SK-N-DZ (cell line): ENCODE measurements at regions not wholly inside any gene's neighbourhood (a gene's known extent, or its start where the extent isn't known, plus 50 kb on each side); places are given as distances from the start of the nearest gene placed in this dataset.
"Not testable (repeated sequence)": the region's sequence is repeated elsewhere in the genome, so short reads cannot be mapped to it uniquely, and the experiment has no call there.

ENCODE experiments used
- DNase-seq: peaks from one replicate; pipeline ENCODE4 v3.0.0-alpha.2; 2015; ENCODE audit warnings: low spot score

DNA sequence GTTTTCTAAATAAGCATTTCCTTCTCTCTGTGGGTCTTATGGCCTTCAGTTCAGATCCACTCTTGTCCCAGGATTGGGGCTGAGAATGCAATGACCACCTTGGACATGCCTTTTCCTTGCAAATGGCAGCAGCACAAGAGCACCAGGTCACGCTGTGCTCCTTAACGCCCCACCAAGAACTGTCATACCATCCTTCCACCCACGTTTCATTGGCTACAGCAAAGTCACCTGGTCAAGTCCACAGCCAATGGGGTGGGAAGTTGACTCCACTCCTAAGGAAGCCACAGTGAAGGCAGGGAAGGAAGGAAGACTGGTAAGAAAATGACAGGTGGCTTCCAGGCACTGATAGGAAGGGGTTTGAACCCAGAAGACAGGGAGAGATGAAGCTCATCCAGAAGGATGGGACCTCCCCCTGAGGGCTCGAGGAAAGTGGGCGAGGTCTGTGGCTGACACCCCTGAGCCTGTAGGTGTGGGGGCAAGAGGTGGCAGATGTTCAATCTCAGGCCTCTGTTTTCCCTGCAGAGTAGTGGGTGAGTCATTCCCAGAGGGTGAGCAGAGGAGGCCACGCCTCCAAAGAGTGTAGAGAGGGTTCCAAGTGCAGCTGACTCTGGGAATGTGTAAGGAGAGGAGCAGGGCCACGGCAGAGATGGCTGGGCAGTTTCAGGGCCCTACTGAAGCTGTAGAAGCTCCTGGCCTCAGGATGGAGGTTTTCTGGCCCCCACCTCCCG is 113.5 kb upstream of the VRK1 start:
- no peak for DNase-seq

DNA sequence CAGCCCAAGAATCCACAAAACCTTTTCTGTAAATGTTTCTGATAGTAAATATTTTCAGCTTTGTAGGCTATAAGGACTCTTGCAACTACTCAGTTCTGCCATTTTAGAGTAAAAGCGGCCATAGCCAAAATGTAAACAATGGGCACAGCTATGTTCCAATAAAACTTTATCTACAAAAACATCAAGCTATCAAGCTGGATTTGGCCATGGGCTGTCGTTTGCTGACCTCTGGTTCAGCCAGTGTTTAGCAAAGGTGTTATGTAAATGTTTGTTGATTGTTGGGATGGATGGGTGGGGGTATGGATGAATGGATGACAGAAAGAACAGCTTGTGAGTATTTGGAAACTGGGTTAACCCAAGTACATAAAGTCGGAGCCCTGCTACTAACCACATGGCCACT is 111.1 kb upstream of the VRK1 start:
- DNase-seq, result no peak

DNA sequence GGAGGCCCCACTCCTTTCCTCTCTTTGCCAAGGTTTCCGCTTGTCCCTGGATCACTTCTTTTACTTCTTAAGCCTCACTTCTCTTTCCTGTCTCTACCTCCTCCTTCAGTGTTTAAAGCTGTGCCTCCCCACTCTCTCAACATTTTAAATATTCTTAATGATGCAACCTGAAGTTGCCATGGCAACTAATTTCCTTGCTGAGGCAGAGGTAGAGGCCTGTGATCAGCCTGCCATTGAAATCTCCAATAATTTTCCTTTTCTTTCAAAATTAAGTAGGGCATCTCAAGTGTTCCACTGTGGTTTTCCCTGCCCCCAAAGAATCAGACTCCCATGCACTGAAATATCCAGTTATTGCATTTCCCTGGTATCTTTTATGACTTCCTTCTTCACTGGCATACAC is 108.6 kb upstream of the VRK1 start:
- no peak for DNase-seq

DNA sequence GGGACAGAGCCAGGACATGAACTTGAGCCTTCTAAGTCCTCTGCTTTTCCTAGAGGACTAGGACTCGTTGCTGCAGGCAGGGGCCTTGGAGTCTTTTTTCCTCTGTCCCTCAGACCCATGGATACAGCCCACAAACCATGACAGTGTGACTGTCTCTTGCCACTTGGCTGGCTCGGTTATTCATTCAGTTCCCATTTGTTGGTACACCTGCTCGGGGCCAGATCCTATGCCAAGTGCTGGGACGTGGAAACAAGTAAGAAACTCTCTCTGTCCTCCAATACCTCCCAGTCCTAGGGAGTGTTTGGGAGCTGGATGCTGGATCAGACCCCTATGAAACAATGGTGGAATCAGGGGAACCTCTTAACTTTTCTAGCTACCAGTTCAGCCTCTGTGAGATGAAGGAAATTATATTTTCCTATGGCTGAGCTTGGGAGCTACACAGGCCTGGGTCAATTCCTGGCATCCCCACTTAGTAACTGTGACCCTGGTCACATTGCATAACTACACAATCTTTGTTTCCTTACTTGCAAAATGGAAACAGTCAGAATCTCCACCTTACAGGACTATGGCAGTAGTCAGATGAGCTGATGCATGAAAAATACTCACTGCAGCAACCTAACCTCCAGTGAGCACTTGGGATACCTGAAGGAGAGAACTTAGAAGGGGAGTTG is 106.3 kb upstream of the VRK1 start:
- DNase-seq, result no peak

DNA sequence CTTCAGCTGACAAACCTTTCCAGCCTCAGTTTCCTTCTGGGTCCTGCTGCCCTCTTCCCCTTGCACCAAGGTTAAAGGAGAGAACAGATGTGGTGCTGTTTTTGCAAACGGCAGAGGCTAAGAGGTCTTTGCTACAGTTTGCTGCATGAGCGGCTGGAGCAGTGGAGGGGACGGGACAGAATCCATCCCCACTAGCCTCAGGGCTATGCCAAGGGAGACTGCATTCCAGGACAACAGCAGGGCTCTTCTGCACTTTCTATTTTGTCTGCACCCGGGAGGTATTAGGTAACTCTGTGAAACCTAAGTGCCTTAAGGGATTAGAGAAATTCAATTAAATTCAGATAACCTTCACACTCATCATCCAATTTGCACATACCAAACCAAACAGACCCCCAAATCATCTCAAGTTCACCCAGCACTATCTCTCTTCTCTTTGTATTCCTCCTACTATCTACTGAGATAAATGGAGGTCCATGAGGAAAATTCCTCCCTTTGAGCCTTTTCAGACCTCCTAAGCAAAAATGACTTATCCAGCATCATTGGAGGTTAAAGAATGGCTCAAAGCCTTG is 103.8 kb upstream of the VRK1 start:
- DNase-seq, result no peak

DNA sequence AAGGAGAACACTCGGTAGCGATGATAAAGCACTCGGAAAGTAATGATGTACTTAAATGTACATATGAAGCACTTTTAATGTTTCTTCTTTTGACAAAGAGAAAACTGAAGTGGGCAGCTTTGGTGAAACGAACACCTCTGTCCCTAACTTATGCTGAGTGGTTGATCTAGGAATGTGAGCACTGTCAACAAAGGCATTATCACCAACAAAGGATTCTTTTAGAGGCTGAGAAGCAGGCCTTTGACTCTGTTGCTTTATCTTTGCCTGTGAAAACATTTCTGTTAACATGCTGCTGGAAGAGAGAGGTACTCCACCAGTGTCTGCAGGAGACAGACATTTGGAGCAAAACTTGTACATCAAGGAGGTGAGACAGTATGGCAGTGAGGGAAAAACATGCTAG is 103.2 kb upstream of the VRK1 start:
- no peak for DNase-seq

DNA sequence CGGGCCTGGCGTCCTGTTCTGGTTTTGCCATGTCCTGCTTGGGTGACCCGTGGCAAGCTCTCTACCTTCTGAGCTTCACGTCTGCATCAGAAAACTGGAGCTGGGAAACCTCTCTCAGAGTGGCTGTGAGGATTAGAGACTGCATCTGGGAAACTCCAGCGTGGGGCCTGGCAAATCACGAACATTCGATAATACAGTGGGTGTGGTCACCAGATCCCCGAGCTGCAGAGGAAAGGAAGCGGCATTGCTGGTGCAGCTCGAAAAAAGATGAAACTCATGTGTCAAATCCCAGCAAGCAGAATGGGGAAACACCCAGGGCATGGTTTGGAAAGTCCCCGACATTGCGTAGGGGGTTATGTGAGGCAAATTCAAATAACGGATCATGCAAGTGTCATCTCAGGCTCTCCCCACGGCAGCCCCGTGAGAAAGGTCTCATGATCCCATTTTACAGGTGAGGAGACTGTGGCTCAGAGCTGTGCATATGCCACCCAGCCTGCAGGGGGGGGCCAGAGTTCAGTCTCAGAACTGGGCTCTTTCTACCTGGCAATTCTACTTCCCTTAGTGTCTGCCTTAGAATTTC is 98.1 kb upstream of the VRK1 start:
- no peak for DNase-seq

DNA sequence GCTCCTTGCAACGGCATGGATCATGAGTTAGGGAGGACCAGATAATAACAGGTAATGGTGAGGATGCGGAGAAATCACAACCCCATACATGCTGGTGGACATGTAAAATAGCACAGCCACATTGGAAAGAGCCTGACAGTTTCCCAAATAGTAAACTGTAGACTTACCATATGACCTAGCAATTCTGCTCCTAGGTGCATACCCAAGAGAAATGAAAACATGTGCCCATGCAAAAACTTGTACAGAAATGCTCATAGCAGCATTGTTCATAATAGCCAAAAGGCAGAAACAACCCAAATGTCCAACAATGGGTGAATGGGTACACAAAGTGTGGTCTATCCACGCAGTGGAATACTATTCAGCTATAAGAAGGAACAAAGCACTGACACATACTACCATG is 97.5 kb upstream of the VRK1 start:
- no peak for DNase-seq

DNA sequence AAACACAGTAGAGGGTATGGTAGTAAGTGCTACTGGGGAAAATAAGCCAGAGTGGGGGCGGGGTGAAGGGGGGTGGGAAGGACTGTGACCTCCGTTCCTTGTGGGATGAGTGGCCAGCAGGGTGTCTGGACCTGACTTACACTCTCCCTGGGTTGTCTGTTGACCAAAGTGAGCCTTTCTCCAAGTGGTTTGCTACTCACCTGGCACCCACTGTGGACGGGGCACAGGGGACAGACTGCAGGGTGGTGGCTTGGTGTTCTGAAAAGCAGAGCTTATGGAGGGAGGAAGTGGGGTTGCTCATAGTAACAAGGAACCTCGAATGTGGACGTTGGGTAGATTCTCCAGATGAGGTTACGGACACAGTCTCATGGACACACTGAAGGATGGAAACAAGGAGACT is 94.4 kb upstream of the VRK1 start:
- no peak for DNase-seq

DNA sequence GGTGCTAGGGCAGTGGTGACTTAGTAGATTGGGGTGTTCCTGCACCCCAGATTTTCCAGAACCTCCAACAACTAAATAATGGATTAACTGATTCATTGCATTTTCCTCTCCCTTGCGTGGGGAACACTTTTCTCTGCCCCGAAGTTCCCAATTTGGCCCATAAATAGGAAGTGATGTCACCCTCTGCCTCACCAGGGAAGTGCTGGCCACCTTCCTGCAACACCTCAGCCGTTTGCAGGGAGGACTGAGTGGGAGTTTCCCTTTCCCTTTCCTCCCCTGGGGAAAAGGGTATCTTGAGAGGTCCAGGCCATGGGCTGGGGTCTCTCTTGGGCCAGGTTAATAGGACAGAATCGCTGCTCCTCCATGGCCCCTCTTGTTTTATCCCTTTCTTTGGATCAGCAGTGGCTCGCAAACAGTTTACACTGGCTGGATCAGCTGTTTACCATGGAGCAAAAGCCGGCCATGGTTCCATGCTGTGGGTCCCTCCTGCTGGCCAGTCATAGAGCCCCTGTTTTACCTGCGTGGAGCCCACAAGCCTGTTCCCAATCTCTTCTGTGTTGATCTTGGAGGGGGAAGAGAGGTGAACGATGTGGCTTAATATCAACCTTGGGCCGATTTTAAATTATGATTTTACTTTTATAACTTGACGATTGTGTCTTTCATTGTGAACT is 91.6 kb upstream of the VRK1 start:
- no peak for DNase-seq

DNA sequence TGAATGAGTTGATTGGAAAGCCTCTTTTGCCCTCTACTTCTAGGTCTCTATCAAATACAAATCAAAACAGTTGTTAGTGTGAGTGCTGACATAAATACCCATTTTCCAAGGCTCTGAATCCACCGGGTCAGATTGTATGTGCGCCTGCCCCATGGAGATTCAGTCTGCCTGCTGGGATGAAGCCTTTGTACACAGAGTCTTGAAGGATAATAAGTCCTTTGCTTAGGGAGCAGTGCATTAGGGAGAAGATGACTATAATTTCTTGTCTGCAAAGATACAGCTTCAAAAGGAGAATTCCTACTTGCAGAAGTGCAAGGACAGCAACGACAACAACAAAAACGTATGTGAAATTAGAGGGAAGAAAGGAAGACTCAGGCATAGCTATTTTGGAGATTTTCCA is 90.3 kb upstream of the VRK1 start:
- no peak for DNase-seq

DNA sequence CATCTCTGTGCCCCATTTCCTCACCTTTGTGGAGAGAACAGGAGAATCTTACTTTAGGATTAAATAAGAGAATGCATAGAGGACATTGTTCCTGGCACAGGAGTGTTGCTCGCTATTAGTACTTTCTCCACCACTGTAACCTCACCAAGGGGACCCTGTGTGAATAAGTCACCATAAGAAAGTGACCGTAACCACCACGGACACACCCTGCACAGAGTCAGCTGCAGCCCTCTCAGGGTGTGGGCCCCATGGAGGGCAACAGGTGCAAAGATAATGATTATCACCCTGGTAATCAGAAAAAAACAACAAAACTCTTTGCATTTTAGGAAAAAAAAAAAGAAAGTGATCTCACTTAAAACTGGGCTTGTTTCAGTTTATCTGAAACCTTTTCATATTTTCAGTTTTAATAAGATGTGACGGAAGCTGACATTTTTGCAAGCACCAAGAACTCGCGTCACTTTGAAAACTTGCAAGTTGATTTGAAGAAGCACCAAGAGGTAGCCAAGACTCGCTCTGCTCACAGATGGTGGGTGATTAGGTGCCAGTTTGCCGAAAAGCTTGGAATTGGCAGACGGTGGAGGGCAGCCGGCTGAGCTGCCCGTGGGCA is 87.0 kb upstream of the VRK1 start:
- no peak for DNase-seq

DNA sequence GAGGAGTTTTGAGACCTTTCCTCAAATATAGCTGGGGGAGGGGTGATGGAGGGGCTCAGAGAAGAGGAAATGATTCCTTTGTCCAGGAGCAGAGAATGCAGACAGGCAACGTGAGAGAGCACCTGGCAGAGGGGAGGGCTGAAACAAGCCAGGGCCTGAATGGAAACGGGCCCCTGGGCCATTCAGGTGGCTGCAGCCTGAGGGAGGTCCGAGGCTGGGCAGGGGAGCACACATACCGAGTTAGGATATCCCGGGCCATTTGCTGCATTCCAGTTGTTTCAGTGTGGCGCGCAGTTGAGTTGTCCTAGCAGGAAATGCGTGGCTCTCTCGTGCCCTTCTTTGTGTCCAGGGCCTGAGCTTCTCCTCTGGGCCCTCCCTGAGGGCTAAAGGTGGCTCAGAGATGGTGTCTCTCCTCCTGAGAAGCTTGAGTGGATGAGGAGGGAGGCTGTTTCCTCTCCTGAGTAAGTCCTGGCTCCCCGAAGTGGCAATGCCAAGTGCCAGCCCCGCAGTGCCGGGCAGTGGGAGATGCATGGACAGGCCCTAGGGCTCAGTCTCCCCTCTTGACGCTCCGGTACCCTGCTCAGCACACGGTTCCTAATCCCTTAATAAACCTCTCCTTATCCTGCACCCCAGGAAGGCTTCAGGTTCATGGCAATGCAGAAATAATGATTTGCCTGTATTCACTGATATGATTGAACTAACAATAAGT is 85.5 kb upstream of the VRK1 start:
- no peak for DNase-seq

DNA sequence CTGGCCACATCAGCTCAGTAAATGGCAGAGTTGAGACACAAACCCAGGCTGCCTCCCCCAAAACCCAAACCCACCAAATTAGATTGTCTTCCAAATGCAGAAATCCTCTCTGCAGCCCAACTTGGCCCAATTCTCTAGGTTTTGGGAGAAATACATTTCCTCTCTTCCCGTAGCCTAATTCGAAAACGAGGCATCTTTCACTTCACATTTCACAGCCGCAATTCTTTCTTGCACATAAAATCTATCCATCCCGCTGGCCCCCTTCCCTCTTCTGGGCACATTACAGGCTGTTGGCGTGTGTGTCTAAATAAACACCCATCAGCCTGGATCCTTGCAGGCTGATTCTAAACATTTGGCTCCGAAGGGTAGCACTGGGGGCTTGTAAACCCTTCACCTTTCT is 83.8 kb upstream of the VRK1 start:
- DNase-seq, result no peak

DNA sequence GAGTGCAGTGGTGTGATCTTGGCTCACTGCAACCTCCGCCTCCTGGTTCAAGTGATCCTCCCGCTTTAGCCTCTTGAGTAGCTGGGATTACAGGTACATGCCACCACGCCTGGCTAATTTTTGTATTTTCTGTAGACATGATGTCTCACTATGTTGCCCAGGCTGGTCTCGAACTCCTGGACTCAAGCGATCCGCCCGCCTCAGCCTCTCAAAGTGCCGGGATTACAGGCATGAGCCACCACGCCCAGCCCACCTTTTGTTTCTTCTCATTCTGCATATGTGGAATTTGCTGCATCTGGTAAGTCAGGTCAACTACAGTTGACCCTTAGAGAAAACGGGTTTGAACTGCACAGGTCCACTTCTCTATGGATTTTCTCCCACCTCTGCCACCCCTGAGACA is 82.6 kb upstream of the VRK1 start:
- not testable (repeated sequence) for DNase-seq

DNA sequence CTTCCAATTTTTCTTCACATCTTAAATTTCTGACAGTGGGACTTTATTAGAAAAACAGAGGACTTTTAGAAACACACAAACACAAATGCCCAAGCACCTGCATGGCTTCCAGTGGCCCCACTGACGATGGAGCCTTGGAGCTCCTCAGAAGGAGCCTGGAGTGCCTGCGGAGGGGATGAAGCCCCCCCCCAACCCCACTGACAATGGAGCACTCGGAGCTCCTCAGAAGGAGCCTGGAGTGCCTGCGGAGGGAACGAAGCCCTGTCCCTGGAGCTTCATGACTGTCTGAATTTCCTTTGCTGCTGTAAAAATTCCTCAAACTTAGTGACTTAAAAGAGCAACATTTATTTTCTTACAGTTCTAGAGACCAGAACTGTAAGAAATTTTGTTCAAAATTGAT is 80.1 kb upstream of the VRK1 start:
- no peak for DNase-seq

DNA sequence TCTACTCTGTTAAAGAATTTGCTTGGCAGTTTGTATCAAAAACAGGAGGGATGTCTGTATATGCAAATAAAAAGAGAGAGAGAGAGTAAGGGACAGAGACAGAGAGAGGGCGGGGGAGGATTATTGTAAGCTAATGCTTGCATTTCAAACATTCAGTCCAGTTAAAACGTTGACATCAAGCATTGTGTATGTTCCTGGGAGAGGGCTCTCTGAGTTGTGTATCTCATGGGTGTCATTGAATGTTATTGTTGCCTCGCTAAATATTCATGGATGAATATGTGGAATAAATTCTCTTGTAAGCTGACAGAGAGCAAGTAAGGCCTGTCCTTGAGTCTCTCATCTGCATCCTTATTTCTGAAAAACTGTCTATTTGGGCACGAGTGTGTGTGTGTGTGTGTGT is 78.8 kb upstream of the VRK1 start:
- no peak for DNase-seq

DNA sequence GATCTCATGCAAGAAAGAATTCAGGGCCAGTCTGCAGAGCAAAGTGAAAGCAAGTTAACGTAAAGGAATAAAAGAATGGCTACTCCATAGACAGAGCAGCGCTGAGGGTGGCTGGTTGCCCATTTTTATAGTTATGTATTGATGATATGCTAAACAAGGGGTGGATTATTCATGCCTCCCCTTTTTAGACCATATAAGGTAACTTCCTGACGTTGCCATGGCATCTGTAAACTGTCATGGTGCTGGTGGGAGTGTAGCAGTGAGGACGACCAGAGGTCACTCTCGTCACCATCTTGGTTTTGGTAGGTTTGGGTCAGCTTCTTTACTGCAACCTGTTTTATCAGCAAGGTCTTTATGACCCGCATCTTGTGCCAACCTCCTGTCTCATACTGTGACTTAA is 76.5 kb upstream of the VRK1 start:
- not testable (repeated sequence) for DNase-seq

DNA sequence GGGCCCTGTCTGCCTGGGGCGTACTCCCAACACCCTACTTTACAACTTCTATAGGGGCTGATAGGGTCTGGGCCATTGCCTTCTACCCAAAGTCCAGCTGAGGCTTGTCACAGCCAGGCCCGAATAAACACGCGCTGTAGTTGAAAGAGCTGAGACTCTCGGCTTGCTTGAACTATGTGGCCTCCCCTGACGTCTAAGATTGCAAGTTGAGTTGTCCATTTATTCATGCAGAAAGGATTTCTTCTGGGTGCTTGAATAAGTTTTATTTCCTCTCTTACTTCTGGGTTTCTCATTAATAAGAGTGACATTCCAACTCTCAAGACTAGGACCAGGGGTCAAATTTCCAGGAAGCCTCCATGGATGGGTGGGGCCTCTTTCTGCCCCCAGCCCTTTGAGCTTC is 74.4 kb upstream of the VRK1 start:
- no peak for DNase-seq

DNA sequence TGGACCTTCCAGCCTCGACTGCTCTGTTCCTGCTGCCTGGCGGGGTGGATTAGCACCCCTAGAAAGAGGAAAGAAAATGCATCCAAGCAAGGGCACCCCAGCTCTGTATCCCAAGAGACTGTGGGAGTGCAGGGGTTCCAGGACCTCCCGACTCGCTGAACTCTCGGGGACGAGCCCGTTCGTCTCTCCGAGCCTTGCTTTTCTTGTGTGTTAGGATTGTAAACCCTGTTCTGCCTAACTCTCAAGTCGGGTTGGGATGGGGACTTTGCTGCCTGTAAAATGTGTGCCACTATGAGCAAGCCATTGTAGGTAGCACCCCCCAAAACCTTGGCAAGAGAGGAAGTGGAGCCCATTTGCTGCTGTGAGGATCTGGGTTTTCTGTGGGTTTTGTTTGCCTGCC is 73.2 kb upstream of the VRK1 start:
- DNase-seq, result no peak

DNA sequence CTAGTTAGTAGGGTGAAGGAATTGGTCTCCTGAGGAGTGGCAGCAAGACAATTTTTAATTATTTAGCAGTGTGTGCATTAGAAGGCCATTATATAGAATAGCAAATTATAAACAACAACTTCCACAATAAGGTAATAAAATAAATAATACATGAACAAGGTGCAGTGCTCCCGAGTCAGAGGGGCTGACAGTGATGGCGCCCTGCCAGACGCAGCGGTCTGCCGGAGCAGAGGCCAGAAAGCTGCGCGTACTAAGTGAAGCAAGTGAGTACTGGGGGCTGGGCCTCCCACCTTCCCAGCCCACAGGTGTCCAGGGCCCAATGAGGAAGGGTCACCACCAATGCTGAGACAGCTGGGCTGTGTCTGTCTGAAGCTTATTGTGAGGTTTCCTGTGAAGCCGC is 72.0 kb upstream of the VRK1 start:
- no peak for DNase-seq
